ENCODE measurements at regions not wholly inside any gene's neighbourhood (a gene's known extent, or its start where the extent isn't known, plus 50 kb on each side); places are given as distances from the start of the nearest gene placed in this dataset.

GRCh38 chr7:13028825-13029099 is 341.3 kb downstream of the ARL4A start:
- ChIA-PET CTCF (no interaction called here), POLR2A (ENCODE audit: low non-redundant PET) (no interaction called here)
- H3K27ac ChIP-seq (ENCODE audit: low read depth, low read length, poor library complexity, severe bottlenecking) = no peak overlapping the region
- intact Hi-C loops (cut with micrococcal nuclease; ENCODE audit: unreplicated experiment) = no loop called here
- no peak overlapping the region for H3K4me3 ChIP-seq (ENCODE audit: low read depth, low read length, poor library complexity, severe bottlenecking)
- H3K9me3 ChIP-seq (ENCODE audit: low read depth, low read length, poor library complexity, severe bottlenecking) = no peaks in the 10 kb centered on the region
- DNase-seq (ENCODE audit: low spot score) = no peak
- H3K4me1 ChIP-seq (ENCODE audit: insufficient read depth, low read length, poor library complexity, severe bottlenecking) = no peaks in the 10 kb centered on the region
- H3K27me3 ChIP-seq (replicated peaks; ENCODE audit: insufficient read depth, low read depth, low read length, poor library complexity) = peaks cover 5% of the 10 kb centered on the region
- TF ChIP-seq CTCF (conservative IDR thresholded peaks at IDR 0.05; ENCODE audit: low read depth, low read length) (no peak), EZH2 (IDR thresholded peaks at IDR 0.05; ENCODE audit: borderline replicate concordance, low read depth, low read length, poor library complexity, severe bottlenecking) (no peak)
- no TSS peak for BruUV-seq (replicated peaks)
- H3K36me3 ChIP-seq (ENCODE audit: insufficient read depth, low read length, poor library complexity, severe bottlenecking) = no peaks in the 10 kb centered on the region

- POLR2A ChIA-PET (ENCODE audit: low non-redundant PET) = no interaction called here
Observed at GRCh38 chr7:13031468-13031867, 344.0 kb downstream of the ARL4A start.

GRCh38 chr7:13032084-13032483 is 344.7 kb downstream of the ARL4A start:
- POLR2A ChIA-PET (ENCODE audit: low non-redundant PET) = no interaction called here
- intact Hi-C loops (cut with micrococcal nuclease; ENCODE audit: unreplicated experiment) = no loop called here
- CTCF ChIA-PET = no interaction called here

More at GRCh38 chr7:13031468-13031867, 344.0 kb downstream of the ARL4A start:
- DNase-seq (ENCODE audit: low spot score) = no peak
- Histone ChIP-seq H3K4me3 (ENCODE audit: low read depth, low read length, poor library complexity, severe bottlenecking) (no peak overlapping the region), H3K36me3 (ENCODE audit: insufficient read depth, low read length, poor library complexity, severe bottlenecking) (no peaks in the 10 kb centered on the region), H3K4me1 (ENCODE audit: insufficient read depth, low read length, poor library complexity, severe bottlenecking) (no peaks in the 10 kb centered on the region), H3K9me3 (ENCODE audit: low read depth, low read length, poor library complexity, severe bottlenecking) (no peaks in the 10 kb centered on the region), H3K27me3 (replicated peaks; ENCODE audit: insufficient read depth, low read depth, low read length, poor library complexity) (peaks cover 5% of the 10 kb centered on the region), H3K27ac (ENCODE audit: low read depth, low read length, poor library complexity, severe bottlenecking) (no peak overlapping the region)
- TF ChIP-seq EZH2 (IDR thresholded peaks at IDR 0.05; ENCODE audit: borderline replicate concordance, low read depth, low read length, poor library complexity, severe bottlenecking) = no peak
- TF ChIP-seq CTCF (conservative IDR thresholded peaks at IDR 0.05; ENCODE audit: low read depth, low read length) = no peak
- intact Hi-C loops (cut with micrococcal nuclease; ENCODE audit: unreplicated experiment) = no loop called here
- no TSS peak for BruUV-seq (replicated peaks)
- CTCF ChIA-PET = no interaction called here

DNA sequence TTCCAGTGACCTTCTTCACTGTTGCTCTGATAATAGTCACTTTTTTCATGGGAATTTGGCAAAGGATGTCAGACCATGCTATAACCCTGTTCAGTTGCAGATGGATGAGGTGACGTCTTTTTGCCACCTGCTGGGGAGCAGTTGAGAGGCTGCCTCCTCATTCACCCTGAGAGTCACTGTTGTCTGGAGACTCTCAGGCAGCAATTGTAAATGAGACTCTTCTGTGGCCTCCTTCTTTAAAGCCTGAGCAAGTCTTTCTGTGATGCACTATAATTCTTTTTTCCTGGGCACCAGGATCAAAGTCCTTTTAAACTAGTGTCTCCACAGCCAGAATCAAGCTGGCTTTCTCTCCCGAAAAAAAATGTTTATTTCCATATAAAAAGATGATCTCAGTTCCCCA is 345.1 kb downstream of the ARL4A start:
- POLR2A ChIA-PET (ENCODE audit: low non-redundant PET) = no interaction called here
- Histone ChIP-seq H3K4me3 (ENCODE audit: low read depth, low read length, poor library complexity, severe bottlenecking) (no peak overlapping the region), H3K9me3 (ENCODE audit: low read depth, low read length, poor library complexity, severe bottlenecking) (no peaks in the 10 kb centered on the region), H3K27me3 (replicated peaks; ENCODE audit: insufficient read depth, low read depth, low read length, poor library complexity) (peaks cover 5% of the 10 kb centered on the region), H3K4me1 (ENCODE audit: insufficient read depth, low read length, poor library complexity, severe bottlenecking) (no peaks in the 10 kb centered on the region), H3K27ac (ENCODE audit: low read depth, low read length, poor library complexity, severe bottlenecking) (no peak overlapping the region), H3K36me3 (ENCODE audit: insufficient read depth, low read length, poor library complexity, severe bottlenecking) (no peaks in the 10 kb centered on the region)
- no TSS peak for BruUV-seq (replicated peaks)
- CTCF ChIA-PET = no interaction called here
- no peak for TF ChIP-seq EZH2 (IDR thresholded peaks at IDR 0.05; ENCODE audit: borderline replicate concordance, low read depth, low read length, poor library complexity, severe bottlenecking)
- TF ChIP-seq CTCF (conservative IDR thresholded peaks at IDR 0.05; ENCODE audit: low read depth, low read length) = no peak
- intact Hi-C loops (cut with micrococcal nuclease; ENCODE audit: unreplicated experiment) = no loop called here
- DNase-seq (ENCODE audit: low spot score) = no peak

More at GRCh38 chr7:13032084-13032483, 344.7 kb downstream of the ARL4A start:
- no peak overlapping the region for H3K27ac ChIP-seq (ENCODE audit: low read depth, low read length, poor library complexity, severe bottlenecking)
- H3K4me3 ChIP-seq (ENCODE audit: low read depth, low read length, poor library complexity, severe bottlenecking) = no peak overlapping the region
- peaks cover 5% of the 10 kb centered on the region for H3K27me3 ChIP-seq (replicated peaks; ENCODE audit: insufficient read depth, low read depth, low read length, poor library complexity)
- DNase-seq (ENCODE audit: low spot score) = no peak
- TF ChIP-seq EZH2 (IDR thresholded peaks at IDR 0.05; ENCODE audit: borderline replicate concordance, low read depth, low read length, poor library complexity, severe bottlenecking) = no peak
- BruUV-seq (replicated peaks) = no TSS peak
- H3K36me3 ChIP-seq (ENCODE audit: insufficient read depth, low read length, poor library complexity, severe bottlenecking) = no peaks in the 10 kb centered on the region
- no peaks in the 10 kb centered on the region for H3K4me1 ChIP-seq (ENCODE audit: insufficient read depth, low read length, poor library complexity, severe bottlenecking)
- no peaks in the 10 kb centered on the region for H3K9me3 ChIP-seq (ENCODE audit: low read depth, low read length, poor library complexity, severe bottlenecking)
